Activated naive CD4-positive, alpha-beta T cell treated with anti-CD3 and anti-CD28 coated beads, Interleukin-2, amount 50 U/mL, for 24 hours (primary cell): ENCODE measurements at regions not wholly inside any gene's neighbourhood (a gene's known extent, or its start where the extent isn't known, plus 50 kb on each side); places are given as distances from the start of the nearest gene placed in this dataset.

ENCODE experiments used
- H3K27ac Mint-ChIP-seq: one replicate; pipeline ENCODE4 v1.8.0; 2021; ENCODE audit warnings: mild to moderate bottlenecking, mixed read lengths
- H3K27me3 Mint-ChIP-seq: one replicate; pipeline ENCODE4 v1.8.0; 2021; ENCODE audit warnings: mixed read lengths
- H3K36me3 Mint-ChIP-seq: one replicate; pipeline ENCODE4 v1.8.0; 2021; ENCODE audit warnings: mixed read lengths
- H3K4me1 Mint-ChIP-seq: one replicate; pipeline ENCODE4 v1.8.0; 2021; ENCODE audit warnings: mixed read lengths
- H3K4me3 Mint-ChIP-seq: one replicate; pipeline ENCODE4 v1.8.0; 2021; ENCODE audit warnings: mild to moderate bottlenecking, mixed read lengths
- H3K9me3 Mint-ChIP-seq: one replicate; pipeline ENCODE4 v1.8.0; 2021; ENCODE audit warnings: mixed read lengths

DNA sequence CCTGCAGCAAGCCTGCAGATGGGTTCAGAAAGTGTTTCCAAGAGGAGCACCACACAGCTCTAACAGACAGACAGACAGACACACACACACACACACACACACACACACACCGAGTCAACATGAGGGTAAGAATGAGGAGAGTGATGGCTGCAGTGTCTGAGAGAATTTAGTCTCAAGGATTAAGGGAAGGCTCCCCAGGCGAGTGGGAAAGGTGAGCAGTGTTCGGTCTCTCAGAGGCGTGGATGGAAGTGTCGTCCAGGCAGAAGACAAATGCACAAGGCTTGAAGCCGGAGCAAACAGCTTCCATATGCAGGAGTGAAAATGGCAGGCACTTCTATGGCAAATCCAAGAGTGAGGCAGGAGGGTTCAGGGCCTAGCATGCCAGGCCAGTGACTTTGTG, 770.1 kb downstream of the KCNJ18 start:
- Mint-ChIP-seq H3K27me3 (no peaks in the 10 kb centered on the region), H3K27ac (no peak overlapping the region), H3K4me3 (no peak overlapping the region), H3K36me3 (no peaks in the 10 kb centered on the region), H3K4me1 (no peaks in the 10 kb centered on the region), H3K9me3 (peaks cover 5% of the 10 kb centered on the region)

DNA sequence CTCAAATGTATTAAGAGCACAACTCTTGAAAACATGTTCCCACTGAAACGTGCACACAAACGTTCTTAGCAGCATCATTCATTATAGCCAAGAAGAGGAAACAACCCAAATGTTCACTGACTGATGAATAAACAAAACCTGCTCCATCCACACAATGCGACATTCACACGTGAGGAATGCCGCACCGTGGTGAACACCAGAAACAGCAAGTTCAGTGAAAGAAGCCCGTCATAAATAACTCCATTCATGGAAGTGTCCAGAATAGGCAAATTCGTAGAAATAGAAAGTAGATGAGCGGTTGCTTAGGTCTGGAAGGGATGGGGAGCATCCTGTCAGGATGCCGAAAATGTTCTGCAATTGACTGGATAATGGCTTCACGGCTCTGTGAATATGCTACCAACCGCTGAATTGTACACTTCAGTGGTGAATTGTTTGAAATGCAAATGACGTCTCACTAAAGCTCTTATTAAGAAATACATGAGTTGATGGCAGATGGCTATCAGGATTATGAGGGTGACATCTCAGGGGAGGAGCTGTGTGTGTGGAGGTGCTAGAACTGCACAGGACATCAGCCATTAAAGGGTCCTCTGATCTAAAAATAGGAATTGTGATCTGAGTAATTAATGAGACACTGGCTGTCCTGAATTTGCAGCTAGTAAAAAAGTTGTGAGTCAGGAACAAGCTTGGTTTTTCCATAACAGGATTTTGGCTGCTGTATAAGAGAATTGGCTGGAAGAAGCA, 771.0 kb downstream of the KCNJ18 start:
- no peaks in the 10 kb centered on the region for H3K4me1 Mint-ChIP-seq
- no peaks in the 10 kb centered on the region for H3K36me3 Mint-ChIP-seq
- no peak overlapping the region for H3K4me3 Mint-ChIP-seq
- no peaks in the 10 kb centered on the region for H3K27me3 Mint-ChIP-seq
- H3K9me3 Mint-ChIP-seq: peaks cover 5% of the 10 kb centered on the region
- no peak overlapping the region for H3K27ac Mint-ChIP-seq

DNA sequence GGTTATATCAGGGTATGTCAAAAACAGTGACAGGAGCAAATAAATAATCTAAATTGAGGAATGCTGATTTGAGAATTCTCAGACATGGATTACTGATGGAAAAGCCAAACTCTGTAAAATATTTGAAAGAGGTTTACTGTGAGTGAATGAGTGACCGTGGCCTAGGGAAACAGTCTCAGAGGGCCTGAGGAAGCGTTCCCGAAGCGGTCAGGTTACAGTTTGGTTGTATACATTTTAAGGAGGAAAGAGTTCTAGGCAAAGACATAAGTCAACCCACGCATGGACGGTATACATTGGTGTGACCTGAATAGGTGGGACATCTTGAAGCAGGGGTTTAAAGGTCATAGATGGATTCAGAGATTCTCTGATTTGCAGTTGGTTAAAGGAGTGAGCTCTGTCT, 771.7 kb downstream of the KCNJ18 start:
- Mint-ChIP-seq H3K36me3 (no peaks in the 10 kb centered on the region), H3K4me3 (no peak overlapping the region), H3K4me1 (no peaks in the 10 kb centered on the region), H3K9me3 (peaks cover 5% of the 10 kb centered on the region), H3K27me3 (no peaks in the 10 kb centered on the region), H3K27ac (no peak overlapping the region)

DNA sequence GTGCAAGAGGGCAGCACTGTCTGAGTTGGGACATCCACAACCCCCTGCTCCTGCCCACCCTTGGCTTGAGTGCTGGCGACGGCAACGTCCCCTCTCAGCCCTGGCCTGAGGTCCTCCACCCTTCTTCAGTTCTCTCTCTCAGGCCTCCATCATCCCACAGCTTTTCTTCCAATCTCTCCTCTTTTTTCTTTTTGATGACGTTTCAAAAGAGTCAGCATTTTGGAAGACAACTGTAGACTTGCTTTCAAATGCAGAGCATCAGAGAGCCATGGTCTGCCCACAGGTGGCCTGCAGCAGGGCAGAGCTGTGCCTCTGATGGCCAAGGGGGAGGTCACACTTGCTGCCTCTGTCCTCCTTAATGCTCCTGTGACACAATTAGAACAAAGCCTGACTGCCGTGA, 775.4 kb downstream of the KCNJ18 start:
- Mint-ChIP-seq H3K9me3 (peaks cover 13% of the 10 kb centered on the region), H3K27me3 (no peaks in the 10 kb centered on the region), H3K36me3 (no peaks in the 10 kb centered on the region), H3K4me3 (no peak overlapping the region), H3K27ac (no peak overlapping the region), H3K4me1 (no peaks in the 10 kb centered on the region)

DNA sequence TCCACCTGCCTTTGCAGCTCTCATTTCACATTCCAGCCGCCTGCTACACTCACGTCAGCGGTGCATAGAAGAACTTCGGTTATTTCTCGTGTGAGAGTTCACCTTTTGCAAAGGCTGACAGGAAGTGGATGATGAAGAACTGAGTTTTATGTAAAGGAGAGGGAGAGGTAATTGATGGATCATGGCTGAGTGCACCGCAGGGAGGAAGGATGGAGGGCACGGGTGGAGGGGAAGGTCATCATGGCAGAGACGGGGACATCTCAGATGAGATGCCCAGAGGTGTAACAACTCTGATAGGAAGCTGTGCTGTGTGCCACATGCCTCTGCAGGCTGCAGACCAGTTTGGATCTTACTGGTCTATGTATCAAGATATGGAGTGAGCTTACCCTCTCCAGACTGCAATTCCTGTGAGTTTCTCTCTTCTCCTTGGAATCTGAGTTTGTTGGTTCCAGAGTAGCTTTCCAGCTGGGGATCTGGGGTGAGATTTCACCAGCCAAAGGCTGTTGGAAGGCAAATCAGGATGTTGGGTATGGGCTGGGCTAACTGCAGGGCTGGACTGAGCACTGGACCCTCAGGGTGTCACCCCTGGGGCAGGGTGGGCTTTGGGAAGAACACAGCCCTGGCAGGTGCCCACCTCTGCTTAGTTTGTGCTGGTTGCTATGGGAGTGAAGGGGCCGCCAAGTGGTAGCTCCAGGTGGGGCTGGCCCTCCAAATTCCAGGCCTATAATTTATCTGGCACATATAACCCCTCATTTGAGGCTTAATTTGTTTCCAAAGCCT, 777.0 kb downstream of the KCNJ18 start:
- no peak overlapping the region for H3K4me3 Mint-ChIP-seq
- peaks cover 12% of the 10 kb centered on the region for H3K9me3 Mint-ChIP-seq
- no peaks in the 10 kb centered on the region for H3K36me3 Mint-ChIP-seq
- no peaks in the 10 kb centered on the region for H3K4me1 Mint-ChIP-seq
- H3K27me3 Mint-ChIP-seq: no peaks in the 10 kb centered on the region
- H3K27ac Mint-ChIP-seq: no peak overlapping the region

DNA sequence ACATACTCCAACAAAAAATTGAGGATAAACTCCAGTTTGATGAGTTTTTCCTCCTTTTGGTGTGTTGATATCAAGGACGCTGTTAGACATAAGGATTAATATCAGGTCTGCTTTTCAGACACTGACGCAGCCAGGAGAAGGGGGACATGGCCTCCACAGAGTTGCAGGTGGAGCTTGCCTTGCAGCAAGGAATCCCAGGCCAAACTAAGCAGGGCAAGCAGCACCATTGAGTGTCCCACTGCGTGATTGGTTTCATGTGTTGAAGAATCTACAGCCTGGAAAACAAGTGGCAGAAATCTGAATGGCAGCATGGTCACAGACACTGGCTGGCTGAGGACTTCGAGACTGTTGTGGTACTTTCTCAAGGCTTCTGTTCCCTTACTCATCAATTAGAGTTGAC, 777.6 kb downstream of the KCNJ18 start:
- Mint-ChIP-seq H3K27ac (no peak overlapping the region), H3K4me1 (no peaks in the 10 kb centered on the region), H3K9me3 (peaks cover 9% of the 10 kb centered on the region), H3K36me3 (no peaks in the 10 kb centered on the region), H3K27me3 (no peaks in the 10 kb centered on the region), H3K4me3 (no peak overlapping the region)

DNA sequence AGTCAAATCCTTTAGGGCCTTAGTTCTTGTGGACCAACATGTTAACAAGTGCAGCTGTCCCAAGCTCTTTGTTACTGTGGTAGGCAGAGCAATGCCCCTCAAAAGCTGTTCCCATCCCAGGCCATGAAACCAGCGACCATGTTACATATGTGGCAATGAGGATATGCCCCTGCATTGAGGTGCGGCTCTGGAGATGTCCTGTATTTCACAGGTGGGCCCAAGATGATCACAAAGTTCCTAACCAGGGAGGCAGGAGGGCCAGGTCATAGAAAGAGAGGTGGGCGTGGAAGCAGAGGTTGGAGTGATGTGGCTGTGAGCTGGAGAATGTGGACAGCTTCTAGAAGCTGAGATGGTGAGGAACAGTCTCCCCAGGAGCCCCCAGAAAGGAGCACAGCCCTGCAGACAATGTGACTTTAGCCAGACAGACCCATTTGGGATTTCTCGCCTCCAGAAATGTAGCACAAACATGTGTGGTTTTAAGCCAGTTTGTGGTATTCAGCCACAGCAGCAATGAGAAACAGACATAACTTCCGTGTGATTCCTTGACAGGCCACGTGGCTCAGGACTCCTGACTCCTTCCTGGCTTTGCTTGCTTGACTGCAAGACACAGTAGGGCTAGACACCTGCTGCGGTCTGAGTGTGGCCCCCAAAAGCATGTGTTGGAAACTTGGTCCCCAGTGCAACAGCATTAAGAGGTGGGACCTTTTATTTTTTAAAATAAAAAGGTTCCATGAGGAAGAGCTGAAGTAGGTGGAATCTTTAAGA, 778.3 kb downstream of the KCNJ18 start:
- H3K4me1 Mint-ChIP-seq: no peaks in the 10 kb centered on the region
- peaks cover 9% of the 10 kb centered on the region for H3K9me3 Mint-ChIP-seq
- H3K4me3 Mint-ChIP-seq: no peak overlapping the region
- H3K27ac Mint-ChIP-seq: no peak overlapping the region
- no peaks in the 10 kb centered on the region for H3K36me3 Mint-ChIP-seq
- H3K27me3 Mint-ChIP-seq: no peaks in the 10 kb centered on the region

DNA sequence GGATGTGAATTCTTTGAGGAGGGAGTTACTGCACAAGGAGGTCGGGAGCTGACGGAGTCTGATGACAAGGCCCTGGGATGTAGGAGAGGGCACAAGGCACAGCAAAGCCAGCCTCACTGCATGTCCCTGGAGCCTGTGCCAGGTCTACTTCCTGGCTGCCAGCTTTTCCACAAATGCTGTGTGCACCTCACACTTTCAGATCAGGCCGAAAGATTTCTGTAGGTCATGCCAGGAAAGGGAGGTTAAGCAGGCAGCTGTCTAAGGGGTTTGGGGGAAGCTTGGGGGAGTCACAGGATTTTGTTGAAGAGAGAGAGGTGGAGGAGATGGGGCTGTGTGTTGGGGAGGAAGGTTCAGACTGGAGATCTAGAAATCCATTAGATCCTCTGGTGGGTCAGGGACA, 792.5 kb downstream of the KCNJ18 start:
- H3K9me3 Mint-ChIP-seq: peaks cover 9% of the 10 kb centered on the region
- H3K36me3 Mint-ChIP-seq: no peaks in the 10 kb centered on the region
- no peaks in the 10 kb centered on the region for H3K27me3 Mint-ChIP-seq
- H3K27ac Mint-ChIP-seq: no peak overlapping the region
- no peaks in the 10 kb centered on the region for H3K4me1 Mint-ChIP-seq
- no peak overlapping the region for H3K4me3 Mint-ChIP-seq

DNA sequence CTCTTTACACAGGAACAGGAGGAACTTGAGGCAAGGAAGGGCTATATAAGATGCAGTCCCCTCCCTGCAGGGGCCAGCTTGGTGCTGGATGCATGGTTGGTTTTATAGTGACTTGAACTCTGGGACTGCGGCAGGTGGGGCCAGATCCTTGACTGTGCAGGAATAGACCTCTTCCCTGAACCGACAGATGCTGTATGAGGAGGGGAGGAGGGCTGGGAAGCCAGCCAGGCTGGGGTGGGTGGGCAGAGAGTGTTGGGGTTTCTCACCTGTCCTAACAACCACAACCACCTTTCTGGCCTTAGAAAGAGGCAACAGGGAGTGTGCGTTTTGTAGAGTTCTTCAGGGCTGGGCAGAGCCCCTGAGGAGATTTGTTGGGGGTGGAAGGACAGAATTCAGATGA, 798.1 kb downstream of the KCNJ18 start:
- Mint-ChIP-seq H3K4me1 (no peaks in the 10 kb centered on the region), H3K27ac (no peak overlapping the region), H3K36me3 (no peaks in the 10 kb centered on the region), H3K27me3 (no peaks in the 10 kb centered on the region), H3K4me3 (no peak overlapping the region), H3K9me3 (no peaks in the 10 kb centered on the region)

DNA sequence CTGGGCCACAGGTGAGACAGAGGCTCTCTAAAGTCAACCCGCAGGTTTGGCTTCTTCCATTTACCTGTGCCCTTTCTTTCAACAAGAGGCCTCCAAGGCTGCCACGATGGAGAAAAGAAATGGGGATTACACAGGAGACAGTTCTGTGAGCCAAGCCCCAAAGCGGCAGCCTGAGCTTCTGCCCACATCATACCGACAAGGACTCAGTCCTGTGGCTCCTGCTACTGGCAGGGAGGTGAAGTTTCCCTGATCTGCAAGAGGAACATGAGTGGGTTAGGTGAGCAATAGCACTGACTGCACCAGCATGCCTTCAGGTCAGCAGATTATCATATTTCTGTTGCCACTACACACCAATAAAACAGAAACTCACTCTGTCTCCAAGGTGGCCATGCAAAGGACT, 800.0 kb downstream of the KCNJ18 start:
- Mint-ChIP-seq H3K4me3 (no peak overlapping the region), H3K36me3 (no peaks in the 10 kb centered on the region), H3K9me3 (peaks cover 5% of the 10 kb centered on the region), H3K27me3 (no peaks in the 10 kb centered on the region), H3K4me1 (no peaks in the 10 kb centered on the region), H3K27ac (no peak overlapping the region)

DNA sequence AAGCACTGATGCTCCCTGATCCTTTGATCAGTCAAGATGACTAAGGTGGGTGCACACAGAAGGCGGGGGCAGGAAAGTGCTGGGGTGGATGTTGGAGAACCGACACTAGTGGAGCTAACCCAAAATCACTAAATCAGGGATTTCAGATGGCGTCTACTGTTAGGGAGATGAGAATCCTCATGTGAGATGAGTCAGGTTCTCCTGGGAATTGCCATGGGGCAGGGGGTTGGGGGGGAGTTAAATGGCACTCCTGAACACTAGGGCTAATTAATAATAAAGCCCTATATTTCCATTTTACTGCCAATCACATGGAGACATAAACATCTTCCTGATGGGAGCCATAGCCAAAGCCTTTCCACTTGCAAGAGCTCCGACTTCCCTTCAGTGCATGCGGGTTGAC, 804.1 kb downstream of the KCNJ18 start:
- H3K4me1 Mint-ChIP-seq: no peaks in the 10 kb centered on the region
- no peaks in the 10 kb centered on the region for H3K27me3 Mint-ChIP-seq
- H3K36me3 Mint-ChIP-seq: no peaks in the 10 kb centered on the region
- H3K9me3 Mint-ChIP-seq: peaks cover 5% of the 10 kb centered on the region
- H3K4me3 Mint-ChIP-seq: no peak overlapping the region
- H3K27ac Mint-ChIP-seq: no peak overlapping the region

DNA sequence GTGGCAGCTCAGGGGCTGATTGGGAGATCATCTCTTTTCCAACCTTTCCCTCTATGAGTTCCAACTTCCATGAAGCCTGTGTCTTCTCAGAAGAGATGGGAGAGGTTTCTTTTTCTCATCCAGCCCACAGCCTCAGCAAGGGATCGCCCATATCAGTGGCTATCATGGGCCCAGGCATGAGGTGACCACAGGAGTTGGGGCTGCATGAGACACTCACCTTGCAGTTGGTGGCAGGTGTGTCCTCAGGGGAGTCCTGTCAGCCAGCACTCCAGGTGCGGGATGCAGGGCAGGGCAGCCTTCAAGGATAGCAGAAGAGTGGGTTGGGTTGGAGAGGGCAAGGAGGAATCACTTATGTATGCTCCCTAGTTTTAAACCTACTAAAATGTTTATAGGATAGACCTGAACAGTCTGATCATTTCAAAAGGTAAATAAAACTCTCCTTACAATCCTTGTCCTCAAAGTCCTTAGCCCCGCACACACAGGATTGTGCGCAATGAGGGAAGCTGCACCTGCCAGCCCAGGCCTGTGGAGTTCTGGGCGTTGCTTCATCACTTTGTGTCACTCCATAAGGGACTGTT, 811.1 kb downstream of the KCNJ18 start:
- Mint-ChIP-seq H3K4me1 (no peaks in the 10 kb centered on the region), H3K36me3 (no peaks in the 10 kb centered on the region), H3K4me3 (no peak overlapping the region), H3K27me3 (no peaks in the 10 kb centered on the region), H3K9me3 (peaks cover 4% of the 10 kb centered on the region), H3K27ac (no peak overlapping the region)

DNA sequence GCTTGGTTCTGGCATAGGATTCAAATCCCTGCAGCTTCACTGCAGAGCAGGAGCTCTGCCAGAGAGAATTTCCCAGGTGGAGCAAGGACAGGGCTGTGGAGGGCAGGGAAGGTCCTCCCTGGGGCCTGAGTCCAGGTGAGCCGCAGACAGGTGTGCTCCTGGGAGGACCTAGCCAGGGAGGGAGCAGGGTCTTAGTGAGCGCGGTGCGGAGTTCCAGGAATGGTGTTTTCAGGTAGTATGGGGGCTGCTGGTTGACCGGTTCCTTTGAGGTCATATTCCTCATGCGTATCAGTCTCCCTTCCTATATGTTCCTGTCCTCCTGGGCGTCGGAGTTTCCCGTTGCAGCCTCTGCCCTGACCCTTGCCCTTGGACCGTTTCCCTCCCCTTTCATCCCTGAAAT, 813.3 kb downstream of the KCNJ18 start:
- H3K27me3 Mint-ChIP-seq: no peaks in the 10 kb centered on the region
- no peaks in the 10 kb centered on the region for H3K4me1 Mint-ChIP-seq
- H3K27ac Mint-ChIP-seq: no peak overlapping the region
- no peaks in the 10 kb centered on the region for H3K36me3 Mint-ChIP-seq
- H3K4me3 Mint-ChIP-seq: no peak overlapping the region
- peaks cover 4% of the 10 kb centered on the region for H3K9me3 Mint-ChIP-seq

DNA sequence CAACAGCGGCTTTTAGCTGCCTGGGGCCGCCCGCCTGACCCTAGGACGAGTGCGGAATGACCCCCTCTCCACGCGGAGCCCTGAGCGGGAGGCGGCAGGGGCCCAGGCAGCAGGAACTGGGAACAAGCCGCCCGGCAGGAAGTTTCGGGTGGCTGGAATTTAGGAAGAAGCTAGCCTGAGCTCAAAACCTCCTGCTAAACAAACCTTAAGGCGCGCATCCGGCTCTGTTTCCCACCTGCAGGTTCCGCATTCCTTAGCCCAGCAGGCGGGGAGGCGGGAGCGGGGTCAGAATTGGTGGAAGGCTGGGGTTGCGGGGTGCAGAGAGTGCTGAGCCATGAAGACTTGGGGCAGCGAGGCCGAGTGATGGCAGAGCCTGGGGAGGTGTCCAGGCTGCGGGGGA, 813.9 kb downstream of the KCNJ18 start:
- no peaks in the 10 kb centered on the region for H3K36me3 Mint-ChIP-seq
- no peak overlapping the region for H3K4me3 Mint-ChIP-seq
- no peak overlapping the region for H3K27ac Mint-ChIP-seq
- H3K9me3 Mint-ChIP-seq: peaks cover 6% of the 10 kb centered on the region
- no peaks in the 10 kb centered on the region for H3K4me1 Mint-ChIP-seq
- H3K27me3 Mint-ChIP-seq: no peaks in the 10 kb centered on the region

DNA sequence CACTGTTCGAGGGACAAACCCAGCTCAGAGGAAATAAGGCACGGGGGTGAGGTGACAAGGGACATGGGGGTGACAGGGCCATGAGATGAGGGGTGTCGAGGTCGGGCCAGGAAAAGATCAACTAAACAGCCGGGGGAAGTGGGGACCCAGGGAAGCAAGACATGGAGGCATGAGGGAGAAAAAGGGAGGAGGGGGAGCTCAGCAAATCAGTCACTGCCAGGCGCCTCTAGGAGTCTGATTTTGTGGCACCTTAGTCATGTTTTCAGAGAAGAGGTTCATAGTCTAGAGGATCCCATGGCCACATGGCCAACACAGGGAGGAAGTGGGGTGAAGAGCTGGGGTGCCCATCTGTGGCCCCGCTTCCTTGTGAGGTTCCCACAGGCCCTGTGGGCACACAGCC, 814.5 kb downstream of the KCNJ18 start:
- Mint-ChIP-seq H3K9me3 (peaks cover 3% of the 10 kb centered on the region), H3K4me3 (no peak overlapping the region), H3K27ac (no peak overlapping the region), H3K27me3 (no peaks in the 10 kb centered on the region), H3K36me3 (no peaks in the 10 kb centered on the region), H3K4me1 (no peaks in the 10 kb centered on the region)

DNA sequence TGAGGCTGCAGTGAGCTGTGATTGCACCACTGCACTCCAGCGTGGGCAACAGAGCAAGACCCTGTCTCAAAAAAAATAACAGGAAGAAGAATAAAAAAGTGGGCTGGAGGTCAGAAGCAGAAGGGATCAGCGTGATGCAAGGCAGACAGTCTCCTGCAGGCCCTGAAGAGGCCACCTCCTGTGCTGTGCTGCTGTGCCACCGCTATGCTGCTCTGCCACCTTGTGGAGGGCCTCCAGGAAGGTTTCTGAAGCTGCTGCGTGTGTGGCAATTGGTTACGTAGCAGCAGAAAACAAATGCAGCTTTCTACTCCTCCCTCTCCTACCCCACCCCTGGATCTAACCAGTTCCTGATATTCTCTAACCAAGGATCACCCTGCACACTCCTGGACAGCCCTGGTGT, 815.5 kb downstream of the KCNJ18 start:
- Mint-ChIP-seq H3K9me3 (peaks cover 3% of the 10 kb centered on the region), H3K4me3 (no peak overlapping the region), H3K27ac (no peak overlapping the region), H3K4me1 (no peaks in the 10 kb centered on the region), H3K36me3 (no peaks in the 10 kb centered on the region), H3K27me3 (no peaks in the 10 kb centered on the region)
